ENCODE measurements at regions not wholly inside any gene's neighbourhood (a gene's known extent, or its start where the extent isn't known, plus 50 kb on each side); places are given as distances from the start of the nearest gene placed in this dataset.
A peak's percentile ranks its signal among the peaks of the same experiment; 100 is the strongest.
"Not testable (repeated sequence)": the region's sequence is repeated elsewhere in the genome, so short reads cannot be mapped to it uniquely, and the experiment has no call there.

GRCh38 chrX:34338046-34338445 is 205.9 kb upstream of the FAM47A start:
- no TSS peak for BruUV-seq (replicated peaks)

GRCh38 chrX:34335376-34335775 is 203.3 kb upstream of the FAM47A start:
- intact Hi-C loops (cut with micrococcal nuclease; ENCODE audit: unreplicated experiment); H3K9me3 ChIP-seq (ENCODE audit: low read depth, low read length, poor library complexity, severe bottlenecking); DNase-seq (ENCODE audit: low spot score); BruUV-seq (replicated peaks); H3K4me1 ChIP-seq (ENCODE audit: insufficient read depth, low read length, poor library complexity, severe bottlenecking); POLR2A ChIA-PET (ENCODE audit: low non-redundant PET); H3K27ac ChIP-seq (ENCODE audit: low read depth, low read length, poor library complexity, severe bottlenecking); H3K36me3 ChIP-seq (ENCODE audit: insufficient read depth, low read length, poor library complexity, severe bottlenecking); CTCF ChIA-PET; H3K4me3 ChIP-seq (ENCODE audit: low read depth, low read length, poor library complexity, severe bottlenecking); H3K27me3 ChIP-seq (replicated peaks; ENCODE audit: insufficient read depth, low read depth, low read length, poor library complexity): not testable (repeated sequence)

More at GRCh38 chrX:34338046-34338445, 205.9 kb upstream of the FAM47A start:
- Histone ChIP-seq H3K9me3 (ENCODE audit: low read depth, low read length, poor library complexity, severe bottlenecking) (no peaks in the 10 kb centered on the region), H3K27ac (ENCODE audit: low read depth, low read length, poor library complexity, severe bottlenecking) (no peak overlapping the region), H3K36me3 (ENCODE audit: insufficient read depth, low read length, poor library complexity, severe bottlenecking) (no peaks in the 10 kb centered on the region), H3K4me3 (ENCODE audit: low read depth, low read length, poor library complexity, severe bottlenecking) (no peak overlapping the region), H3K27me3 (replicated peaks; ENCODE audit: insufficient read depth, low read depth, low read length, poor library complexity) (no peaks in the 10 kb centered on the region), H3K4me1 (ENCODE audit: insufficient read depth, low read length, poor library complexity, severe bottlenecking) (peaks cover 9% of the 10 kb centered on the region)
- POLR2A ChIA-PET (ENCODE audit: low non-redundant PET) = interaction anchor here (0.7 kb wide), 1 partner anchor 69 kb away, joined by 5 read pairs; no protein-coding TSS in a partner anchor
- CTCF ChIA-PET = no interaction called here
- DNase-seq (ENCODE audit: low spot score) = peak; percentile 18
- TF ChIP-seq CTCF (conservative IDR thresholded peaks at IDR 0.05; ENCODE audit: low read depth, low read length) (no peak), EZH2 (IDR thresholded peaks at IDR 0.05; ENCODE audit: borderline replicate concordance, low read depth, low read length, poor library complexity, severe bottlenecking) (no peak)
- intact Hi-C loops (cut with micrococcal nuclease; ENCODE audit: unreplicated experiment) = no loop called here

DNA sequence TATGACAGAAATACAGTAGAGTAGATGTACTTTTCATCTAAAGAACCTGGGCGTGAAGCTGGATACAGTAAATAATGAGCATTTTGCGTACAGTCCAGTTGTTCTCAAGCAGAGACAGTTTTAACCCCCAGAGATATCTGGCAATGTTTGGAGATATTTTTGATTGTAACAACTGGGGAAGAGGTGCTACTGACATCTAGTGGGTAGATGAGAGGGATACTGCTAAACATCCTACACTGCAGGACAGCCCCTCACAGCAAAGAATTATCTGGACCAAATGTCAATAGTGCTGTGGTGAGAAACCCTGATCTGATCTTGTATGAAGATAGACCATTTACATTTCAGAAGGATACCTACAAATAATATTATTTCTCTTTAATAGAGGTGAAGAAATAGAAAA is 200.2 kb upstream of the FAM47A start:
- H3K36me3 ChIP-seq (ENCODE audit: insufficient read depth, low read length, poor library complexity, severe bottlenecking) = no peaks in the 10 kb centered on the region
- TF ChIP-seq EZH2 (IDR thresholded peaks at IDR 0.05; ENCODE audit: borderline replicate concordance, low read depth, low read length, poor library complexity, severe bottlenecking) = no peak
- TF ChIP-seq CTCF (conservative IDR thresholded peaks at IDR 0.05; ENCODE audit: low read depth, low read length) = peak; percentile 57
- H3K27ac ChIP-seq (ENCODE audit: low read depth, low read length, poor library complexity, severe bottlenecking) = no peak overlapping the region
- no peaks in the 10 kb centered on the region for H3K27me3 ChIP-seq (replicated peaks; ENCODE audit: insufficient read depth, low read depth, low read length, poor library complexity)
- H3K9me3 ChIP-seq (ENCODE audit: low read depth, low read length, poor library complexity, severe bottlenecking) = no peaks in the 10 kb centered on the region
- ChIA-PET POLR2A (ENCODE audit: low non-redundant PET) (no interaction called here), CTCF (interaction anchor here (0.6 kb wide), 2 partner anchors 159 to 1889 kb away, joined by 3 to 4 read pairs; no protein-coding TSS in a partner anchor)
- no TSS peak for BruUV-seq (replicated peaks)
- intact Hi-C loops (cut with micrococcal nuclease; ENCODE audit: unreplicated experiment) = no loop called here
- no peak overlapping the region for H3K4me3 ChIP-seq (ENCODE audit: low read depth, low read length, poor library complexity, severe bottlenecking)
- no peaks in the 10 kb centered on the region for H3K4me1 ChIP-seq (ENCODE audit: insufficient read depth, low read length, poor library complexity, severe bottlenecking)
- DNase-seq (ENCODE audit: low spot score) = peak; percentile 41

- CTCF ChIA-PET = no interaction called here
- H3K27ac ChIP-seq (ENCODE audit: low read depth, low read length, poor library complexity, severe bottlenecking) = no peak overlapping the region
- no peaks in the 10 kb centered on the region for H3K9me3 ChIP-seq (ENCODE audit: low read depth, low read length, poor library complexity, severe bottlenecking)
- BruUV-seq (replicated peaks) = no TSS peak
- H3K27me3 ChIP-seq (replicated peaks; ENCODE audit: insufficient read depth, low read depth, low read length, poor library complexity) = no peaks in the 10 kb centered on the region
- H3K4me3 ChIP-seq (ENCODE audit: low read depth, low read length, poor library complexity, severe bottlenecking) = no peak overlapping the region
- TF ChIP-seq CTCF (conservative IDR thresholded peaks at IDR 0.05; ENCODE audit: low read depth, low read length) (no peak), EZH2 (IDR thresholded peaks at IDR 0.05; ENCODE audit: borderline replicate concordance, low read depth, low read length, poor library complexity, severe bottlenecking) (no peak)
- POLR2A ChIA-PET (ENCODE audit: low non-redundant PET) = no interaction called here
- H3K4me1 ChIP-seq (ENCODE audit: insufficient read depth, low read length, poor library complexity, severe bottlenecking) = no peaks in the 10 kb centered on the region
- intact Hi-C loops (cut with micrococcal nuclease; ENCODE audit: unreplicated experiment) = no loop called here
- no peak for DNase-seq (ENCODE audit: low spot score)
- no peaks in the 10 kb centered on the region for H3K36me3 ChIP-seq (ENCODE audit: insufficient read depth, low read length, poor library complexity, severe bottlenecking)
These were observed 193.3 kb upstream of the FAM47A start for GRCh38 chrX:34325460-34325859.

DNA sequence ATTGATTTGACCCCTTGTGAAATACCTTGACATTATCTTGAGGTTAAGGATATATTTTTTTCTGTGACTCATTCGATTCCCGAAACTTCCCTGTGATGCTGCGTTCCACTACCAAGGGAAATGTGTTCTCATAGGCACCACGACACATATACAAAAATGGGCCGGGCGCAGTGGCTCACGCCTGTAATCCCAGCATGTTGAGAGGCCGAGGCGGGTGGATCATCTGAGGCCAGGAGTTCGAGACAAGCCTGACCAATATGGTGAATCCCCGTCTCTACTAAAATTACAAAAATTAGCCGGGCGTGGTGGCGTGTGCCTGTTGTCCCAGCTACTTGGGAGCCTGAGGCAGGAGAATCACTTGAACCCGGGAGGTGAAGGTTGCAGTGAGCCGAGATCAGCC is 188.3 kb upstream of the FAM47A start:
- DNase-seq (ENCODE audit: low spot score); H3K9me3 ChIP-seq (ENCODE audit: low read depth, low read length, poor library complexity, severe bottlenecking); POLR2A ChIA-PET (ENCODE audit: low non-redundant PET); H3K27me3 ChIP-seq (replicated peaks; ENCODE audit: insufficient read depth, low read depth, low read length, poor library complexity); H3K36me3 ChIP-seq (ENCODE audit: insufficient read depth, low read length, poor library complexity, severe bottlenecking); BruUV-seq (replicated peaks); H3K27ac ChIP-seq (ENCODE audit: low read depth, low read length, poor library complexity, severe bottlenecking); intact Hi-C loops (cut with micrococcal nuclease; ENCODE audit: unreplicated experiment); CTCF ChIA-PET; H3K4me3 ChIP-seq (ENCODE audit: low read depth, low read length, poor library complexity, severe bottlenecking); H3K4me1 ChIP-seq (ENCODE audit: insufficient read depth, low read length, poor library complexity, severe bottlenecking): not testable (repeated sequence)
